MM.1S (cell line): ENCODE measurements at regions not wholly inside any gene's neighbourhood (a gene's known extent, or its start where the extent isn't known, plus 50 kb on each side); places are given as distances from the start of the nearest gene placed in this dataset.
A peak's percentile ranks its signal among the peaks of the same experiment; 100 is the strongest.

Experiments used
- DNase-seq: peaks from one replicate; pipeline ENCODE4 v3.0.0-alpha.2; 2015
- H2AFZ ChIP-seq: fragments of 300-600 bp; sonication (generic); 2 replicates; pipeline ENCODE4 v1.6.0; 2016; ENCODE audit warnings: antibody characterized with exemption, low read length
- H3F3A ChIP-seq: fragments of 300-600 bp; sonication (generic); 2 replicates; pipeline ENCODE4 v1.6.1; 2016; ENCODE audit warnings: mild to moderate bottlenecking, antibody characterized with exemption, low read length, moderate library complexity, mixed read lengths; ENCODE audit not compliant: insufficient read depth
- H3K27ac ChIP-seq: fragments of 300-600 bp; sonication (generic); 2 replicates; pipeline ENCODE4 v1.5.1; 2016; ENCODE audit warnings: mild to moderate bottlenecking, low read length
- H3K27me3 ChIP-seq: fragments of 300-600 bp; sonication (generic); replicated peaks from 2 replicates; pipeline ENCODE4 v1.6.0; 2016; ENCODE audit warnings: low read length; ENCODE audit not compliant: insufficient read depth
- H3K36me3 ChIP-seq: fragments of 300-600 bp; sonication (generic); replicated peaks from 2 replicates; pipeline ENCODE4 v1.6.1; 2016; ENCODE audit warnings: mild to moderate bottlenecking, low read length, mixed read lengths; ENCODE audit not compliant: insufficient read depth
- H3K4me1 ChIP-seq: fragments of 300-600 bp; sonication (generic); 2 replicates; pipeline ENCODE4 v1.6.1; 2016; ENCODE audit warnings: low read length, mixed read lengths
- H3K4me2 ChIP-seq: fragments of 300-600 bp; sonication (generic); 2 replicates; pipeline ENCODE4 v1.6.0; 2016; ENCODE audit warnings: low read depth, low read length
- H3K4me3 ChIP-seq: fragments of 300-600 bp; sonication (generic); 2 replicates; pipeline ENCODE4 v1.5.1; 2016; ENCODE audit warnings: low read length, mixed read lengths
- H3K79me2 ChIP-seq: fragments of 300-600 bp; sonication (generic); 2 replicates; pipeline ENCODE4 v1.6.1; 2016; ENCODE audit warnings: mixed run types, low read length, mixed read lengths
- H3K9ac ChIP-seq: fragments of 300-600 bp; sonication (generic); 2 replicates; pipeline ENCODE4 v1.6.1; 2016; ENCODE audit warnings: low read length, mixed read lengths
- H3K9me2 ChIP-seq: fragments of 300-600 bp; sonication (generic); replicated peaks from 2 replicates; pipeline ENCODE4 v1.6.1; 2016; ENCODE audit warnings: mild to moderate bottlenecking, low read length, mixed read lengths; ENCODE audit not compliant: insufficient read depth
- H3K9me3 ChIP-seq: fragments of 300-600 bp; sonication (generic); replicated peaks from 2 replicates; pipeline ENCODE4 v1.6.1; 2016; ENCODE audit warnings: mild to moderate bottlenecking, low read length, mixed read lengths; ENCODE audit not compliant: insufficient read depth
- H4K20me1 ChIP-seq: fragments of 300-600 bp; sonication (generic); 2 replicates; pipeline ENCODE4 v1.6.1; 2016; ENCODE audit warnings: mild to moderate bottlenecking, low read length, moderate library complexity, mixed read lengths; ENCODE audit not compliant: insufficient read depth
- EZH2 ChIP-seq: fragments of 300-600 bp; sonication (generic); optimal IDR thresholded peaks from 2 replicates; pipeline ENCODE3; 2017; ENCODE audit warnings: low read depth, mild to moderate bottlenecking, antibody characterized with exemption, low read length, mixed read lengths
- EZH2phosphoT487 ChIP-seq: fragments of 300-600 bp; sonication (generic); IDR thresholded peaks from 2 replicates; pipeline ENCODE4 v1.6.1; 2018; ENCODE audit warnings: antibody characterized with exemption, low read length
- TF ChIP-seq, protein P1 (sequence below): fragments of 300-600 bp; sonication (generic); IDR thresholded peaks from 2 replicates; pipeline ENCODE4 v1.5.1; 2016; ENCODE audit warnings: antibody characterized with exemption, low read length, mixed read lengths

DNA sequence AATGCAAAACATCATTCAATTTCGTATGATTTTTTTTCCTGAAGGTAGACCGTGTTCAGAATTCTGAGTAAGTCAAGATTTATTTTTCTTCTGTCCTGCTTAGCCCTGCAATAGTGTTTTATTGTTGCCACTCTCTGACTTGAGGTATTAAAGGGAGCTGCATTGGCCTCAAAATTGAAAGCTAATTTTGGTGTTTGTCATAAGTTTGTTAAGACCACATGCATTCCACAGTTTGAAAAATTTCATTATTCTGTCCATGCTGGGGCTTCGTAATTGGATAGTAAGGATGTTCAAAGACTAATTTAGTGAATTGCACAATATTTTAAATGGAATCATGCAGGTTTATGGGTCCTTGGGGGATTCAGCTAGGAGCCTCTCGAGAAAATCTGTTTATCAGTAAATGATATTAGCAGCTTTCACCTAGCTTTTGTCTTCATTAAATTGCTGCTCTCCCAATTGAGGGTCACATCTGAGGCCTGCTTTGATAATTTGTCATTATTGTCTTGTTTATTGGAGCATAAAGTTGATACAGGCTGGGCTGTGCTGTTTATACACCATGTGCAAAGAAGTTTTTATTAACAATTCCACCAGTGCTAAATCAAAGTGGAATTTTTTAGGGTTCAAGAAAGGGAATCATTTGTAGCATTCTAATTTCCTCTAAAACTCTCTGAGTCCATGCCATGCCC, 339.8 kb upstream of the OBI1 start:
- H3K79me2 ChIP-seq: no peaks in the 10 kb centered on the region
- no peaks in the 10 kb centered on the region for H3K36me3 ChIP-seq
- DNase-seq: no peak
- no peaks in the 10 kb centered on the region for H3K27me3 ChIP-seq
- H3K4me2 ChIP-seq: 0 out of 2 replicates have a peak overlapping the region, but pooled peaks have one; percentile 3
- no peaks in the 10 kb centered on the region for H3K9me2 ChIP-seq
- H3K4me1 ChIP-seq: no peaks in the 10 kb centered on the region
- no peak for TF ChIP-seq EZH2
- TF ChIP-seq EZH2phosphoT487: no peak
- TF ChIP-seq, protein P1, sequence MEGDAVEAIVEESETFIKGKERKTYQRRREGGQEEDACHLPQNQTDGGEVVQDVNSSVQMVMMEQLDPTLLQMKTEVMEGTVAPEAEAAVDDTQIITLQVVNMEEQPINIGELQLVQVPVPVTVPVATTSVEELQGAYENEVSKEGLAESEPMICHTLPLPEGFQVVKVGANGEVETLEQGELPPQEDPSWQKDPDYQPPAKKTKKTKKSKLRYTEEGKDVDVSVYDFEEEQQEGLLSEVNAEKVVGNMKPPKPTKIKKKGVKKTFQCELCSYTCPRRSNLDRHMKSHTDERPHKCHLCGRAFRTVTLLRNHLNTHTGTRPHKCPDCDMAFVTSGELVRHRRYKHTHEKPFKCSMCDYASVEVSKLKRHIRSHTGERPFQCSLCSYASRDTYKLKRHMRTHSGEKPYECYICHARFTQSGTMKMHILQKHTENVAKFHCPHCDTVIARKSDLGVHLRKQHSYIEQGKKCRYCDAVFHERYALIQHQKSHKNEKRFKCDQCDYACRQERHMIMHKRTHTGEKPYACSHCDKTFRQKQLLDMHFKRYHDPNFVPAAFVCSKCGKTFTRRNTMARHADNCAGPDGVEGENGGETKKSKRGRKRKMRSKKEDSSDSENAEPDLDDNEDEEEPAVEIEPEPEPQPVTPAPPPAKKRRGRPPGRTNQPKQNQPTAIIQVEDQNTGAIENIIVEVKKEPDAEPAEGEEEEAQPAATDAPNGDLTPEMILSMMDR: no peak
- H3K4me3 ChIP-seq: no peak overlapping the region
- H3K9me3 ChIP-seq: no peaks in the 10 kb centered on the region
- no peak overlapping the region for H3K27ac ChIP-seq
- H3F3A ChIP-seq: no peaks in the 10 kb centered on the region
- H2AFZ ChIP-seq: no peak overlapping the region
- H3K9ac ChIP-seq: no peak overlapping the region
- H4K20me1 ChIP-seq: no peaks in the 10 kb centered on the region

DNA sequence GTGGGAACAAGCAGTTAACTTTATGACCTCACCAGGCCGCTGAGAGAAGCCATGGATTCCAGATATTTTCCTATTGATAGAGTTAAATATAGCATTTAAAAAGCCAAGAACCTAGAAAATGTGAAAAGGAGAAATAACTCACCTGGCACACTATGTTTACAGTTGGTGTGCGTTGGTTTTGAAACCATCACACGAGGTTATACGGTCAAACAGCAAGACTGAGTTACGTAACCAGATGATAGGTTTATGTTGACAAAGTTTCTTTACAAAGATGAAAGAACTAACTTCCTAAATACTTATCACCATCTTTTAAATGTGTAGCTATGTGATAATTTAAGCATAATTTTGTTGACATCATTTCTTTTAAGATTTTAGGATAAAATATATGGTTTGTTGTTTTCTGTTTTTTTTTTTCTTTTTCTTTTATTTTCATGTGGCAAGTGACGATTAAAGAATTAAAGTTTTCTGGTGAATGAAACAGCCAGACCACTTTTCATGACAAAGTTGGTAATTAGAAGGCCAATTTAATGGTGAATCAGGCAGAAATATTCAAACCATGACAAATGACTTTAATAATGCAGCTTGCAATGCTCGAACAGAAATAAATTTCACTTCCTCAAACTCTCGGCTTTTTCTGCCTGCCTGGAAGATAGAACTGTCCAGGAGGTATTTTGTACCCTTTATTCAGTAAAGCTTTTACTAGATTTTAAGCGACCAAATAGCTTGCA, 339.1 kb upstream of the OBI1 start:
- Histone ChIP-seq H3K79me2 (no peaks in the 10 kb centered on the region), H3K4me1 (no peaks in the 10 kb centered on the region), H2AFZ (no peak overlapping the region), H3F3A (no peaks in the 10 kb centered on the region), H3K27me3 (no peaks in the 10 kb centered on the region), H3K9ac (no peak overlapping the region), H3K36me3 (no peaks in the 10 kb centered on the region), H3K4me2 (0 out of 2 replicates have a peak overlapping the region, but pooled peaks have one; percentile 3), H3K9me2 (no peaks in the 10 kb centered on the region), H3K4me3 (no peak overlapping the region), H4K20me1 (no peaks in the 10 kb centered on the region), H3K27ac (no peak overlapping the region), H3K9me3 (no peaks in the 10 kb centered on the region)
- DNase-seq: no peak
- TF ChIP-seq, protein P1: no peak
- TF ChIP-seq EZH2: no peak
- TF ChIP-seq EZH2phosphoT487: no peak

DNA sequence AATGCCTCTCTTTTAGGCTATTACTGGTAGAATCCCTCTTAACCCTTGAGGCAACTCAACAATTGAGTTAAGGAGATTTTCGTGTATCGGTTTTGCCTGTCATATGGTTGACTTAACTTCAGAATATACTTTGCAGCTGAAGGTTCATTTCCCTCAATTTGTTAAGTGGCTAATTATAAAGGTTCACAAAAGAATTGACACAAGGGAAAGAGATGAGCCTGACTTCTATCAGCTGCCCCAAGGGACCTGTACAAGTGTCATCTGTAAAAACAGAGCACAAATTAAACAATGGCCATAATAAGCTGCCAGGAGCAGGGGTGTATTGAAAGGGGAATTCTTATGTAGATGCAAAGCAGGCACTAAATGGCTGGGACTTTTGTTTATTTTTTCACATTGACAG, 334.8 kb upstream of the OBI1 start:
- Histone ChIP-seq H3K4me3 (no peak overlapping the region), H3K4me1 (no peaks in the 10 kb centered on the region), H3K79me2 (no peaks in the 10 kb centered on the region), H3K27ac (no peak overlapping the region), H3K27me3 (no peaks in the 10 kb centered on the region), H3K4me2 (no peak overlapping the region), H3K36me3 (no peaks in the 10 kb centered on the region), H3K9me3 (no peaks in the 10 kb centered on the region), H3F3A (no peaks in the 10 kb centered on the region), H2AFZ (no peak overlapping the region), H4K20me1 (no peaks in the 10 kb centered on the region), H3K9ac (no peak overlapping the region), H3K9me2 (no peaks in the 10 kb centered on the region)
- DNase-seq: no peak
- TF ChIP-seq EZH2 (no peak), EZH2phosphoT487 (no peak)
